CD4-positive, alpha-beta memory T cell (primary cell): ENCODE measurements at regions not wholly inside any gene's neighbourhood (a gene's known extent, or its start where the extent isn't known, plus 50 kb on each side); places are given as distances from the start of the nearest gene placed in this dataset.

ENCODE experiments used
- CTCF ChIA-PET: fragments of 350-600 bp; sonication (Branson Sonifier 250); formaldehyde crosslinking; loops from one replicate; lab custom pipeline; 2021; ENCODE audit warnings: inconsistent platforms; ENCODE audit not compliant: partially characterized antibody; lab: Charles Lee
- POLR2A ChIA-PET: fragments of 350-600 bp; sonication (Branson Sonifier 250); formaldehyde crosslinking; loops from one replicate; lab custom pipeline; 2021; ENCODE audit not compliant: partially characterized antibody; lab: Charles Lee
- DNase-seq, 5 donors: peaks; one replicate each; pipeline versions ENCODE4 v3.0.0 to v3.0.0-alpha.2; 2020 to 2022; ENCODE audit warnings: mixed read lengths in 1 of 5
- H3K27ac ChIP-seq: one replicate; pipeline ENCODE4 v1.7.0; 2013; ENCODE audit warnings: low read depth, low read length
- H3K27me3 ChIP-seq: 2 replicates; pipeline ENCODE4 v1.7.0; 2013; ENCODE audit warnings: mild to moderate bottlenecking, low read length, moderate library complexity; ENCODE audit not compliant: insufficient read depth
- H3K36me3 ChIP-seq: 2 replicates; pipeline ENCODE4 v1.7.0; 2013; ENCODE audit warnings: mild to moderate bottlenecking, low read length, moderate library complexity; ENCODE audit not compliant: insufficient read depth
- H3K4me1 ChIP-seq: 2 replicates; pipeline ENCODE4 v1.7.0; 2013; ENCODE audit warnings: mild to moderate bottlenecking, low read length, moderate library complexity; ENCODE audit not compliant: insufficient read depth
- H3K4me3 ChIP-seq, 2 donors: one replicate each; pipeline ENCODE4 v1.7.0; 2013; ENCODE audit warnings: low read length in 2 of 2, mild to moderate bottlenecking in 1 of 2
- H3K9me3 ChIP-seq, 2 donors: one replicate each; pipeline ENCODE4 v1.7.0; 2013; ENCODE audit warnings: low read length in 2 of 2, control low read depth in 1 of 2; ENCODE audit not compliant: control insufficient read depth in 1 of 2
- H3K27ac Mint-ChIP-seq, 7 donors: one replicate each; pipeline ENCODE4 v1.8.0; 2020 to 2021; ENCODE audit warnings: mixed read lengths in 7 of 7, mild to moderate bottlenecking in 6 of 7, inconsistent platforms in 3 of 7, moderate library complexity in 3 of 7
- H3K27me3 Mint-ChIP-seq, 2 donors: one replicate each; pipeline ENCODE4 v1.8.0; 2020 to 2021; ENCODE audit warnings: mixed read lengths in 2 of 2
- H3K36me3 Mint-ChIP-seq, 2 donors: one replicate each; pipeline ENCODE4 v1.8.0; 2020 to 2021; ENCODE audit warnings: mixed read lengths in 2 of 2, inconsistent platforms in 1 of 2, mild to moderate bottlenecking in 1 of 2
- H3K4me1 Mint-ChIP-seq, 4 donors: one replicate each; pipeline ENCODE4 v1.8.0; 2020 to 2021; ENCODE audit warnings: mixed read lengths in 4 of 4, mild to moderate bottlenecking in 1 of 4
- H3K4me3 Mint-ChIP-seq, 8 donors: one replicate each; pipeline ENCODE4 v1.8.0; 2020 to 2021; ENCODE audit warnings: mixed read lengths in 8 of 8, mild to moderate bottlenecking in 7 of 8, moderate library complexity in 6 of 8, inconsistent platforms in 3 of 8
- H3K9me3 Mint-ChIP-seq, 8 donors: one replicate each; pipeline ENCODE4 v1.8.0; 2020 to 2021; ENCODE audit warnings: mixed read lengths in 8 of 8, mild to moderate bottlenecking in 5 of 8, inconsistent platforms in 3 of 8, moderate library complexity in 1 of 8
- intact Hi-C: fragments of 100-400 bp; cut with micrococcal nuclease; formaldehyde crosslinking; loops from one replicate; pipeline ENCODE4 v1.15.1; 2023

GRCh38 chr2:144217853-144218633 lies 301.9 kb downstream of the ZEB2 start:
- Histone ChIP-seq H3K27me3 (no peaks in the 10 kb centered on the region), H3K27ac (no peak overlapping the region), H3K36me3 (no peaks in the 10 kb centered on the region), H3K9me3 (no peaks in the 10 kb centered on the region), H3K4me3 (no peak overlapping the region), H3K4me1 (peaks cover 24% of the 10 kb centered on the region)
- H3K9me3 Mint-ChIP-seq, result no peaks in the 10 kb centered on the region
- intact Hi-C loops, result no loop called here
- peaks cover 12 to 17% (median 15%) of the 10 kb centered on the region in 4 donors for H3K4me1 Mint-ChIP-seq
- H3K36me3 Mint-ChIP-seq, result no peaks in the 10 kb centered on the region
- POLR2A ChIA-PET, result interaction anchor here (1.0 kb wide), 1 partner anchor 113 kb away, joined by 3 read pairs; no protein-coding TSS in a partner anchor
- no peak overlapping the region for H3K27ac Mint-ChIP-seq
- CTCF ChIA-PET, result no interaction called here
- H3K27me3 Mint-ChIP-seq, result no peaks in the 10 kb centered on the region
- H3K4me3 Mint-ChIP-seq, result no peak overlapping the region
- no peak for DNase-seq

DNA sequence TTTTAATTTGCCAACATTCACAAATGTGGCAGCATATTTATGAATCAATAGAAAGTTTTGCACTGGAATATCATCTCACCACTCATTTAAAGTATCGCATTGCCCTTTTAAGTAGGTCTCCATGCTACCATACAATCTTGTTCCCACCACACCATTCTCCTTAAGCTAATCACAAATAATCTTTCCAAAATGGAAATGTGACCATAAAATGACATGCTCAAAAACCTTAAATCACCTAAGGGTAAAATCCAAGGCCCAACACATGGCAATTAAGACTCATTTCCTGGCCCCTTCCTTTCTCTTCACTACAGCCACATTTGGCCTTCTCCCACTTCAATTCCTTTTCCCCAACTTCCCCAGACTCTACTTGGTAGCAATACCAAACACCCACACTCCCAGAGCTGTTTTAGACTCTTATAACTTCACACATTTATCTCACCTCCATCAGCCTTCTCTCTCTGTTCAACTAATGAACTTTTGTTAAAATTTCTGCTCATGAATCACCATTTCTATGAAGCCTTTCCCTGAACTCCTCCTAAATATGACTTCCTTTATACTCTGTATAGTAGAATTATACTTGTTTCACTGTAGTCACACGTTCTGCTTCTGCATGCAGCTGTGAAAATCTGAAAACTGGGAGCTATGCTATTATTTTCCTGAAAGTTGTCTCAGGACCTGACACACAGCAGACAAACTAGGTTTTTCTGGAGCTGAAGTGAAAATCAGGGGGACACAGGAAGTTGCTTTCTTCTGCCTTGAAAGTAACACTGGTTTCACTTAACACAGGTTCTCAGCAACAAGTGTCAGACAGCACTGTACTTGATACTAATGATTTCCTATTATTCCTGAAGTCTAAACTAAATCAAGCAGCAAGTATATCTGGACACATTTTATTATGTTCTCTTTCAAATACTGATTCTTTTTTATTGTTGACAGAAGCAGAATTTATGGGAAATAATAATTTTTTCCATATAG lies 303.9 kb downstream of the ZEB2 start:
- no peak for DNase-seq
- no peaks in the 10 kb centered on the region for H3K9me3 ChIP-seq
- Mint-ChIP-seq H3K4me1 (peaks cover 12 to 29% (median 20%) of the 10 kb centered on the region in 4 donors), H3K4me3 (peak overlapping the region in 2 of 8 donors; percentile 1 to 24), H3K27me3 (no peaks in the 10 kb centered on the region), H3K36me3 (no peaks in the 10 kb centered on the region), H3K9me3 (peaks cover 0 to under 1% (median 0%) of the 10 kb centered on the region in 8 donors), H3K27ac (peak overlapping the region in 6 of 7 donors; percentile 14 to 78 (median 46))
- H3K27ac ChIP-seq, result no peak overlapping the region
- intact Hi-C loops, result no loop called here
- H3K36me3 ChIP-seq, result no peaks in the 10 kb centered on the region
- H3K4me3 ChIP-seq, result no peak overlapping the region
- H3K27me3 ChIP-seq, result no peaks in the 10 kb centered on the region
- peaks cover 26% of the 10 kb centered on the region for H3K4me1 ChIP-seq
- ChIA-PET POLR2A (interaction anchor here (0.5 kb wide), 1 partner anchor 495 kb away, joined by 3 read pairs; no protein-coding TSS in a partner anchor), CTCF (no interaction called here)

GRCh38 chr2:144215207-144215606 lies 304.7 kb downstream of the ZEB2 start:
- H3K4me1 ChIP-seq, result peaks cover 26% of the 10 kb centered on the region
- ChIA-PET POLR2A (no interaction called here), CTCF (interaction anchor here (1.0 kb wide), 1 partner anchor 13 kb away, joined by 4 read pairs; no protein-coding TSS in a partner anchor)
- intact Hi-C loops, result no loop called here
- H3K27me3 Mint-ChIP-seq, result no peaks in the 10 kb centered on the region
- H3K27me3 ChIP-seq, result no peaks in the 10 kb centered on the region
- H3K27ac Mint-ChIP-seq, result no peak overlapping the region
- H3K9me3 Mint-ChIP-seq, result peaks cover 0 to 3% (median 0%) of the 10 kb centered on the region in 8 donors
- H3K36me3 Mint-ChIP-seq, result peaks cover 0 to 2% of the 10 kb centered on the region in 2 donors
- no peak overlapping the region for H3K4me3 ChIP-seq
- no peak for DNase-seq
- no peak overlapping the region for H3K4me3 Mint-ChIP-seq
- H3K4me1 Mint-ChIP-seq, result peaks cover 12 to 32% (median 21%) of the 10 kb centered on the region in 4 donors
- no peaks in the 10 kb centered on the region for H3K9me3 ChIP-seq
- H3K27ac ChIP-seq, result no peak overlapping the region
- no peaks in the 10 kb centered on the region for H3K36me3 ChIP-seq

DNA sequence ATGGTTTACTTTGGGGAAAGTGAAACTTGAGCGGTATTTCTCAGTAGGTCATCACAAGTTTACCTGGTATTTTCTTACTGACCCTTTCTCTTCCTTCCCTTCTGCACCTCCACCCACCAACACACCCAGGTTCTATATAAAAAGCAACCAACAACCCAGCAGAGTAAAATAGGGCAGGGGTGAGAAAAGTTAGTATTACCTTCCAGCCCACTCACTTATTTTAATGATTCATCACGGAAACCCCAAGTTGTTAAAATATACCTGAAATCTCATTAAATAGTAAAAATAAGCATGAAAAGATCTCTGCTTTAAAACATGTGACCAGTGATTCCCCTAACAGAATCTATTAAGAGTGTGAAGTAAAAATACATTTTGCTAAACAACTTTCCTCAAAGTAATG lies 306.1 kb downstream of the ZEB2 start:
- H3K4me3 Mint-ChIP-seq, result peak overlapping the region in 7 of 8 donors; percentile 24 to 85 (median 65)
- H3K27ac Mint-ChIP-seq, result peak overlapping the region in 4 of 7 donors; percentile 4 to 86 (median 34)
- H3K36me3 Mint-ChIP-seq, result peaks cover 2 to 5% of the 10 kb centered on the region in 2 donors
- CTCF ChIA-PET, result no interaction called here
- Histone ChIP-seq H3K27ac (no peak overlapping the region), H3K36me3 (no peaks in the 10 kb centered on the region), H3K4me3 (peak overlapping the region in 1 of 2 donors; percentile 23), H3K9me3 (no peaks in the 10 kb centered on the region), H3K4me1 (peaks cover 26% of the 10 kb centered on the region), H3K27me3 (no peaks in the 10 kb centered on the region)
- intact Hi-C loops, result no loop called here
- peaks cover 0 to 3% (median 0%) of the 10 kb centered on the region in 8 donors for H3K9me3 Mint-ChIP-seq
- H3K27me3 Mint-ChIP-seq, result no peaks in the 10 kb centered on the region
- no peak for DNase-seq
- H3K4me1 Mint-ChIP-seq, result peaks cover 12 to 32% (median 21%) of the 10 kb centered on the region in 4 donors
- POLR2A ChIA-PET, result no interaction called here

- H3K9me3 ChIP-seq, result no peaks in the 10 kb centered on the region
- H3K27me3 Mint-ChIP-seq, result no peaks in the 10 kb centered on the region
- no peak for DNase-seq
- peaks cover 12 to 32% (median 21%) of the 10 kb centered on the region in 4 donors for H3K4me1 Mint-ChIP-seq
- H3K27me3 ChIP-seq, result no peaks in the 10 kb centered on the region
- H3K9me3 Mint-ChIP-seq, result peaks cover 0 to 3% (median 0%) of the 10 kb centered on the region in 8 donors
- CTCF ChIA-PET, result no interaction called here
- no peak overlapping the region for H3K4me3 Mint-ChIP-seq
- H3K4me3 ChIP-seq, result no peak overlapping the region
- intact Hi-C loops, result no loop called here
- no peak overlapping the region for H3K27ac Mint-ChIP-seq
- peaks cover 26% of the 10 kb centered on the region for H3K4me1 ChIP-seq
- no peak overlapping the region for H3K27ac ChIP-seq
- peaks cover 4 to 16% of the 10 kb centered on the region in 2 donors for H3K36me3 Mint-ChIP-seq
- no peaks in the 10 kb centered on the region for H3K36me3 ChIP-seq
- POLR2A ChIA-PET, result no interaction called here
Measured at GRCh38 chr2:144211826-144212225, 308.1 kb downstream of the ZEB2 start.

- Mint-ChIP-seq H3K9me3 (peaks cover 0 to 3% (median 0%) of the 10 kb centered on the region in 8 donors), H3K27me3 (no peaks in the 10 kb centered on the region), H3K4me3 (no peak overlapping the region), H3K36me3 (peaks cover 4 to 16% of the 10 kb centered on the region in 2 donors), H3K4me1 (peaks cover 11 to 29% (median 19%) of the 10 kb centered on the region in 4 donors), H3K27ac (peak overlapping the region in 2 of 7 donors; percentile 14 to 23)
- no peak overlapping the region for H3K27ac ChIP-seq
- peaks cover 20% of the 10 kb centered on the region for H3K4me1 ChIP-seq
- ChIA-PET CTCF (no interaction called here), POLR2A (no interaction called here)
- no peaks in the 10 kb centered on the region for H3K27me3 ChIP-seq
- no peaks in the 10 kb centered on the region for H3K9me3 ChIP-seq
- intact Hi-C loops, result no loop called here
- no peaks in the 10 kb centered on the region for H3K36me3 ChIP-seq
- DNase-seq, result no peak
- no peak overlapping the region for H3K4me3 ChIP-seq
Measured at GRCh38 chr2:144211065-144211464, 308.9 kb downstream of the ZEB2 start.

DNA sequence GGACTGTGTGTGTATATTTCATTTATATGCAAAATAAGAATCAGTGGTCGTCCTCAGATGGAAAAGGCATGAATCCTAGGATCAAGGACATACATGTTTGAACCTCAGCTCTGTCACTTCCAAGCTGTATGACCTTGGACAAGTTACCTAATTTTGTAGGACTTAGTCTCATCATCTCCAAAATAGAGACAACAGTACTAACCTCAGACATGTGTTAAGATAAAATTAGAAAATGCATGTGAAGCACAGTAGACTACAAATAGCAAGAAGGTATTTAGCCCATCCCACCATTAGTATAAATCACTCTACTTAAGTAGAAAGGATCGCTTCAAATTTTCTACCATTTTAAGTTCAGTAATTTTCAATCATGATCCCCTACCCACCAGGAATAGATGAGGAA lies 309.8 kb downstream of the ZEB2 start:
- peaks cover 17% of the 10 kb centered on the region for H3K4me1 ChIP-seq
- peaks cover 6 to 24% (median 14%) of the 10 kb centered on the region in 4 donors for H3K4me1 Mint-ChIP-seq
- H3K36me3 Mint-ChIP-seq, result peaks cover 4 to 16% of the 10 kb centered on the region in 2 donors
- no peaks in the 10 kb centered on the region for H3K36me3 ChIP-seq
- no peak overlapping the region for H3K4me3 ChIP-seq
- no peak overlapping the region for H3K27ac Mint-ChIP-seq
- DNase-seq, result no peak
- H3K4me3 Mint-ChIP-seq, result no peak overlapping the region
- H3K27me3 Mint-ChIP-seq, result no peaks in the 10 kb centered on the region
- H3K9me3 Mint-ChIP-seq, result peaks cover 0 to 3% (median 0%) of the 10 kb centered on the region in 8 donors
- CTCF ChIA-PET, result no interaction called here
- intact Hi-C loops, result no loop called here
- H3K9me3 ChIP-seq, result no peaks in the 10 kb centered on the region
- H3K27me3 ChIP-seq, result no peaks in the 10 kb centered on the region
- POLR2A ChIA-PET, result no interaction called here
- H3K27ac ChIP-seq, result no peak overlapping the region
